ENCODE measurements at regions not wholly inside any gene's neighbourhood (a gene's known extent, or its start where the extent isn't known, plus 50 kb on each side); places are given as distances from the start of the nearest gene placed in this dataset.

GRCh38 chr7:9125246-9125645 lies 691.8 kb downstream of the NXPH1 start:
- TF ChIP-seq FOS (IDR thresholded peaks at IDR 0.05; ENCODE audit: low read depth, low read length) (no peak), MAFK (IDR thresholded peaks at IDR 0.05; ENCODE audit: low read depth, low read length) (no peak), RCOR1 (IDR thresholded peaks at IDR 0.05; ENCODE audit: insufficient replicate concordance, low read length) (no peak), RFX5 (IDR thresholded peaks at IDR 0.05; ENCODE audit: low read depth, low read length) (no peak), CEBPB (IDR thresholded peaks at IDR 0.05; ENCODE audit: low read depth, low read length) (no peak), BHLHE40 (IDR thresholded peaks at IDR 0.05; ENCODE audit: low read depth, low read length) (no peak), CHD1 (IDR thresholded peaks at IDR 0.05; ENCODE audit: low read depth, low read length) (no peak), USF2 (IDR thresholded peaks at IDR 0.05; ENCODE audit: low read depth, low read length) (no peak), RAD21 (IDR thresholded peaks at IDR 0.05; ENCODE audit: low read length) (no peak), CTCF (conservative IDR thresholded peaks at IDR 0.05; ENCODE audit: low read depth, low read length) (no peak), MAZ (IDR thresholded peaks at IDR 0.05; ENCODE audit: borderline replicate concordance, low read depth, low read length) (no peak), SMC3 (IDR thresholded peaks at IDR 0.05; ENCODE audit: low read depth, low read length) (no peak), MXI1 (IDR thresholded peaks at IDR 0.05; ENCODE audit: borderline replicate concordance, low read depth, low read length) (no peak), ELK1 (IDR thresholded peaks at IDR 0.05; ENCODE audit: borderline replicate concordance, low read depth, low read length) (no peak)
- H3K27ac ChIP-seq (ENCODE audit: insufficient read depth, low read length), result no peak overlapping the region

More at GRCh38 chr7:9125246-9125645, 691.8 kb downstream of the NXPH1 start:
- H3K4me2 ChIP-seq (ENCODE audit: low read depth, low read length), result no peak overlapping the region
- dilution Hi-C loops (cut with HindIII; ENCODE audit: low sequenced_read_pairs, unreplicated experiment) (no loop called here), in situ Hi-C loops (cut with MboI; ENCODE audit: low sequenced_read_pairs) (no loop called here), intact Hi-C loops (cut with micrococcal nuclease) (no loop called here)
- ATAC-seq (ENCODE audit: low read depth), result no peak
- H3K36me3 ChIP-seq (ENCODE audit: control insufficient read depth, insufficient read depth, low read length), result no peaks in the 10 kb centered on the region
- H2BK120ac ChIP-seq (ENCODE audit: low read depth, low read length), result no peak overlapping the region
- no peak overlapping the region for H2BK5ac ChIP-seq (ENCODE audit: low read depth, low read length, poor library complexity, severe bottlenecking)
- BruUV-seq (replicated peaks), result no TSS peak
- no peak overlapping the region for H2AK5ac ChIP-seq (ENCODE audit: low read depth, low read length)
- H4K20me1 ChIP-seq (ENCODE audit: insufficient read depth, low read length), result no peaks in the 10 kb centered on the region
- no peak overlapping the region for H2BK15ac ChIP-seq (ENCODE audit: low read depth, low read length)
- POLR2A ChIA-PET (ENCODE audit: unreplicated experiment), result no interaction called here
- no peak overlapping the region for H3K14ac ChIP-seq (replicated peaks; ENCODE audit: low read depth, low read length)
- no peak overlapping the region for H4K91ac ChIP-seq (ENCODE audit: insufficient read depth, low read depth, low read length)
- no peak overlapping the region for H4K5ac ChIP-seq (ENCODE audit: low read depth, low read length)
- H3K9me3 ChIP-seq (ENCODE audit: control insufficient read depth, insufficient read depth, low read length), result peaks cover 2% of the 10 kb centered on the region; the same call in 1 of the 2 replicates
- CTCF ChIA-PET, result no interaction called here
- H2AFZ ChIP-seq (replicated peaks; ENCODE audit: low read length, poor library complexity), result no peak overlapping the region
- H3K27me3 ChIP-seq (ENCODE audit: control insufficient read depth, insufficient read depth, low read length), result no peaks in the 10 kb centered on the region
- no peak overlapping the region for H3K4me3 ChIP-seq (ENCODE audit: insufficient read depth, low read depth, low read length)
- H3K56ac ChIP-seq (ENCODE audit: extremely low read depth, insufficient read depth, low read length), result no peak overlapping the region
- no peak overlapping the region for H2AK9ac ChIP-seq (replicated peaks; ENCODE audit: low read depth, low read length, poor library complexity)
- no peaks in the 10 kb centered on the region for H3K9me1 ChIP-seq (ENCODE audit: insufficient read depth, low read length)
- H3K9ac ChIP-seq (ENCODE audit: low read depth, low read length), result no peak overlapping the region
- no peak overlapping the region for H3K18ac ChIP-seq (ENCODE audit: low read depth, low read length)
- H3K4ac ChIP-seq (ENCODE audit: low read depth, low read length), result no peak overlapping the region
- no peak for DNase-seq
- no peaks in the 10 kb centered on the region for H3K4me1 ChIP-seq (ENCODE audit: control insufficient read depth, insufficient read depth, low read length)
- H3K79me1 ChIP-seq (ENCODE audit: low read depth in 1 of 2, low read length in 2 of 2), result no peaks in the 10 kb centered on the region
- no peak overlapping the region for H4K8ac ChIP-seq (ENCODE audit: low read depth in 2 of 2, low read length in 2 of 2)
- no peak overlapping the region for H2BK20ac ChIP-seq (ENCODE audit: low read depth, low read length)
- no peak overlapping the region for H3K23ac ChIP-seq (ENCODE audit: low read depth, low read length)

Data from IMR-90 (cell line).